HG03575 (cell line): ENCODE measurements at regions not wholly inside any gene's neighbourhood (a gene's known extent, or its start where the extent isn't known, plus 50 kb on each side); places are given as distances from the start of the nearest gene placed in this dataset.
"Not testable (repeated sequence)": the region's sequence is repeated elsewhere in the genome, so short reads cannot be mapped to it uniquely, and the experiment has no call there.

Experiments
- ATAC-seq: cut with Tn5 transposase; IDR thresholded peaks from one replicate; pipeline ENCODE4 v1.9.1; 2021; ENCODE audit not compliant: unreplicated experiment, insufficient number of reproducible peaks, low FRiP score; ENCODE audit errors: extremely low read depth

DNA sequence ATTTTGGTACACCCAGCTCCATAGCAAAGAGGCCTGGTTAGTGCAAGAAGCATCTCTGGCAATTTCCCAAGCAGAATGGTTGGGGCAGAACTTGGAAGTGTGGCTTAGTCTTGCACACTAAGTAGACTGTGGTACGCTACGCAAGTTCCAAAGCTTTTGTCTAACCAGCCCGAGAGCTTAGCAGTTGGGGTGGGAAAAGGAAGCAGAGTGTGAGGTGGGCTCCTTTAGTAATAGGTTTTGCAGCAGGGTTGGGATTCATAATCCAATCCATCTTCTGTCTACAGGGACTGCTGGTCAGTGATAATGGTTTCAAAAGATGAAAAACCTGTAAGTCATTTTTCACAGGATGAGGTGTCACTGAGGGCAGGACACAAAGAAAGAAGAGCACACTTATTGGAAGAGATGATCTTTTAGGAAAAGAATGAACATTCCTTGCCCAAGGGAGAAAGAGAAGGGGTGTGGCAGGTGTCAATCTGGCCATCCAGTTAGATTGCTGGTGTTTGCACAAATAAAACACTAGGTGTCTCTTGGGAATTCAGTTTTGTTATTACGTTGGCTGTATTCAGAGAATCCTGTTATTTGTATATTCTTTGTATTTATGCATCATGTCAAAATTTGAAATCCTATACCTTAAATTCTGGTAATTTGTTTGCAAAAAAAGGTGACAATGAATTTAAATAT, 244.3 kb downstream of the GPAT3 start:
- no peak for ATAC-seq

DNA sequence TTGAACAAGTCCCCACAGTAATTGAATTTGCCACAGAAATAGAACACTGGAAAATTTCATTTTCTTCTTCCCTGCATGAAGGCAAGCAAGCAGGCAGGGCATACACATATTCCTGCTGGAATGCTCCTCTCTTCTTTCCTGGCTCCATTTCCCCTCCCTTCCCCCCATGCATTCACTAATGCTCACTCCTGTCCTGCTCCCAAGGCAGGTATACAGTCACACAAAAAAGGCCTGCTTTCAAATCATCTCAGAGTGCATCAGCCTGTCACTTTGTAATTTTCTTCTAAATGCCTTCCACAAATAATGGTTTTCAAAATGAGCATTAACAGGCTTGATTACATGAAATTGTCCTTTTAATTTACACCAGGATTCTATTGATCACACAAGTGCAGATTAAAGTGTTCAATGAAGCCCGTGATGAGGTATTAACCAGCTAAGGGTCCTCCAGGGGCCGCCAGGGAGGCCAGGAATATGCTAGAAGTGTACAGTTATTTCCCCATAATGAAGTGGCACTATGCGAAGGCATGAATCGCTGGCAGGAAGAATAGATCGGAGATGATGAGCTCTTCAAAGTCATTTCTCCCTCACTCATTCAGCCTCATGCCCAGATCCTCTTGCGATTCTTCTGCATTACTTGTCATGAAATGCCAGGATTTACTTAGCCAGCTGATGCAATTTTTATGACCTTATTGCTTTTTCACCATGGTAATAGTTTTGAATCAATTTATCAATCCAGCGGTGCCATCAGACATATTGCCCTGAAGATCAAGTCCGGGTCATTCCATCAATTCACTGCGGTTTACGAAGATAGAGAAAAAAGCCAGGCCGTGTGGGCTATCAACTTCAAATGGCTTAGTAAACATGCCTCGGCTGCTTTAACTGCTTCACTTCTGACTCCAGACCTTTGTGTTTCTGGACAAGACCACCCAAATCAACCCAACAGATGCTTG, 243.5 kb downstream of the GPAT3 start:
- ATAC-seq, result no peak

DNA sequence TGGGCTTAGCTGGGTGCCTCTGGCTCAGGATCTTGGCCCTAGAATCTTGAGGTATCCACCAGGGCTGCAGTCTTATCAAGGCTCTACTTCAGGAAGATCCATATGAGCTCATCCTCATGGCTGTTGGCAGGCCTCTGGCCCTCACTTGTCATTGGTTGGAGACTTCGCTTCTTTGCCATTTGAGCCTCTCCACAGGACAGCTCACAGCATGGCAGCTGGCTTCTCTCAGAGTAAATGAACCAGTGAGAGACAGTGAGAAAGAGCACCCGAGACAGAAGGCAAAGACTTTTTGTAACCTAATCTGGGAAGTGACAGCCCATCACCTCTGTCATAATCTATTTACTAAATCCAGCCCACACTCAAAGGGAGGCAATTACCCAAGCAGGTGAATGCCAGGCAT, 236.8 kb downstream of the GPAT3 start:
- no peak for ATAC-seq

DNA sequence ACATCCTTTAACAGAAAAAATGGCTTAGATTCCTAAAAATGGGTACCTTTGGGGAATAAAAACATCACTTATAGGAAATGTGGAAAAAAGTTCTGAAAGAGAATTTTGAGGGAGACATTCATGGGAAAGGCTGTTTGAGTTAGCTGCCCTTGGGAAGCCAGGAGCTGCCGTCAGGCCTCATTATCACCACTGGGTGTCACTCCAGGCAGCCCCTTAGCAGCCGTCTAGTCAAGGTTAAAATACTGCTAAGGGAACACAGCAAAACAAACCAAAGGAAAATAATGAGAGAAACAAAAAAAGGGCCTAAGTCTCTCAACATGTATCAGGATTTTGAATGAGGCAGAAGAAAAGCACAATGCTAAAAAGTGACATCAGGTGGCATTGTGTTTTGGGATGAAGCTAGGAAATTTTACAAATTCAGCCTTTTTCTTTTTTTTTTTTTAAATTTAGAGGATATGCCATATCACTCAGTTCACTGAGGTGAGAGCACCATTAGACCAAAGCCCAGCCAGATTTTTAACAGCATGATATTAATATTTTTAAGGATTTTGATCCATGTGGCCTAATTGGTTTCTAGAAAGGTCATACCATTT, 235.3 kb downstream of the GPAT3 start:
- ATAC-seq, result no peak

DNA sequence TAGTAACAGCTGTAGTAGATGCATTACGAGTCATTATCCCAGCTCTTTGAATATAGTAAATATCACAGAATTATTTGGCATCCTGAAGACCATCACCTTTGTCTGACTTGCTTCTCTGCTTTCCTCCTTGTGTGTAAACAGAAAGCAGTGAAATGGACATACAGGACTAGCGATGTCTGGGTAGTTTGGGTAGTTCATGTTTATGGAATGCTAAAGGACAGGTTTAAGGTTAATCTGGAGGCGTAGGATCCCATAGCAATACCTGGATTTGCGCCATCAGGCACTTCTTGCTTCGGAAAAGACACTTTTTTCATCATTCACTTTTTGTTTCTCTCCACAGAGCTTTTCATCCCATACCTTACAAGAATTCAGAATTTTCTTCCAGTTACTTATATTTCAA, 232.2 kb downstream of the GPAT3 start:
- ATAC-seq, result no peak

DNA sequence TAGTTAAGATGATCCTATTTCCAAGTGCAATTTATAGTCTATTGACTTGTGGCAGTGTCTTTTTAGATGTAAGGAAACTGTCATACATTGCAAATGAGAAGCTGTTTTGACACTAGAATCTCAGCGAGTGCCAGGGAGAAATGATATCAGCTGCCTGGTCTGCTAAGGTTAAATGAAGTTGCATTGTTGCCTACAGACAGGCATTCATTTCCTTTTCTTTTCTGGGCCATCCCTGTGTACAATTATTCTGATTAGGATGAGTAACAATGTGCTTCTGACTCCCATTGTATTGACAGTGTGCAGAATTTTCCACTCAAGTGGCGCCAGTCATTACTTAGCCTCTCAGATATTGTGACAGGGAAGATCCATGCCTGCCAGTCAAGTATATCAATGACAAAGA, 231.2 kb downstream of the GPAT3 start:
- ATAC-seq, result no peak

DNA sequence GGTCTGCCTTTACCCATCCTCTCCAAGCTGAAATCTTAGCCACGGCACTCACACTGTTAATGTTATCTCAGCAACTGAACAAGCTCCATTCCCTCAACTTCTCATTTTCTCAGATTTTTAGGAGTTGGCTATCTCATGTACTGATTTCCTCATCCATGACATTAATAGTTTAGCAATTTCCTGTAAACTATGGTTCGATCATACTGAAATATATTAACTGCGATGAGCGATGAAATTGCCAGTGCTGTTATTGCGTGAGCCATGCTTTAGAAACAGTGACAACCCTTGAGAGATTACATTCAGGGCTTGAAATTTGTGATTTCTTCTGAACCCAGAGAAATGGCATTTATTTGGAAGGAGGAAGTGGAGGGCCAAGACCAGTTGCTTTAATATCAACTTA, 223.7 kb downstream of the GPAT3 start:
- ATAC-seq, result no peak

DNA sequence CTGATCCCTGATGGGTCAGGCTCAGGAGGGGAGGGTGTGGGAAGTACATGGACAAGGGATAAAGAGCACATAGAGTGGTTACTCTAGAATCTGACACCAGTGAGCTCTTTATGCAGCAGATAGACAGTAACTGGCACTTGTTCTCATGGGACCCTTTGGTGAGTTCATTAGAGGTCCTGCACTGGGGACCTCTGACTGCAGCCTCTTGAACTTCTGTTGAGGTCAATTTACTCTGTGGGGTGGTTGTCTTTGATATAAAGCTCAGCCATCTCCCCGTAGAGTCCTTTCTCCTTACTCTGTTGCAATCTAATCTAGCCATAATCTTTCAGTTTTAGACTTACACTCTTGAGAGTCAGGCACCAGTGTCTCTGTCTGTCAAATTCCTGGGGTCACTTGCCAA, 222.4 kb downstream of the GPAT3 start:
- ATAC-seq, result no peak

DNA sequence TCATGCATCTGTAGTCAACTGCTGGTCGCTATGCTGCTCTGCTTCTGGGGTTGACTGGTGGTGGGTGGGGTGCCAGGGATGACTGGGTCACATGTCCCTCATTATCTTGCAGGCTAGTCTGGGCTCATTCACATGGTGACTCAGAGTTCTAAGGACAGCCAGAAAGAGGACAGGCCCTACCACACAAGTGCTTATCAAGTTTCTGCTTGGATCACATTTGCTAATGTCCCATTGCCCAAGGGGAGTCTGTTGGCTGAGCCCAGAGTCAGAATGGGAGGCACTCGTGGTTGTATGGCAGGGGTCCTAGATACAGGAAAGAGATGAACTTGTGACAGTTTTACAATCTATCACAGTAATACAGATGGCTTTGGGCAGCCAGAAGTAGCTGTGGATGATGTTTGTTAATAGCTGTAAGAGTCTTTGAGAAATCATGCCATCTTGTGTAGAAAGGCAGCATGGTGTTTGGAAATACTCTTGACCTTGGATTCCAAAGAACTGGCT, 221.3 kb downstream of the GPAT3 start:
- ATAC-seq, result no peak

DNA sequence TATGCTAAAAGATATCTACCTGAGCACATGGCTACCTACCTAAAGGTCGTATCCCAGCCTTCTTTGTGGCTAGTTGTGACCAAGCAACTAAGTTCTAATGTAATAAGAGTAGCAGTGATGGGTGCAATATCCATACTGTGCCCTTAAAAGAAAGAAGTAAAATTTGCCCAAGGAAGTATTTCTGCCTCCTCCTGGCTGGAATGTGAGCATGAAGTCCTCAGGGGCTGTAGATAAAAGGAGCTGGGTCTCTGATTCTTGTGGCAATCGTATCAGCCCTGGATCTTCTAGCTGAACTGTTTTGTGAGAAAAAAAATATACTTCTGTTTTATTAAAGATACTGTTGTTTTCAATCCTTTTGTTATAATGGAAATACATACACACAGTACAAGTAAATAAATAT, 217.4 kb downstream of the GPAT3 start:
- no peak for ATAC-seq

DNA sequence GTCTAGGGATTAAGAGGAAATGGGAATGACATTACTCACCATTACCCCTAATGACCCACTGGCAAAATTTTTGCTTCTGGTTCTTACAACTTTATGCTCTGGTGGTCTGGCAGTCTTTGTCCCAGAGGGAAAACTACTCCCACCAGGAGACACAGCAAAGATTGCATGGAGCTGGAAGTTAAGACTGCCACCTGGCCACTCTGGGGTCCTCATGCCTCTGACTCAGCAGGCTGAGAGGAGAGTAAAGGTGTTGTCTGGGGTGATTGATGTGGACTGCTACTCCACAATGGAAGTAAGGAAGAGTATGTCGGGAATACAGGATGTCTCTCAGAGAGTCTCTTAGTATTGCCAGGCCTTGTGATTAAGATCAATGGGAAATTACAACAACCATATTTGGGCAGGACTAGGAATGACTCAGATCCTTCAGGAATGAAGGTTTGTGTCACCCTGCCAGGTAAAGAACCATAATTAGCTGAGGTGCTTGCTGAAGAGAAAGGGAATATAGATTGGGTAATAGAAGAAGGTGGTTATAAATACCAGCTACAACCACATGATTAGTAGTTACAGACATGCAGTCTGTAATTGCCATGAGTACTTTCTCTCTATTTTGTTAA, 215.5 kb downstream of the GPAT3 start:
- ATAC-seq, result no peak

DNA sequence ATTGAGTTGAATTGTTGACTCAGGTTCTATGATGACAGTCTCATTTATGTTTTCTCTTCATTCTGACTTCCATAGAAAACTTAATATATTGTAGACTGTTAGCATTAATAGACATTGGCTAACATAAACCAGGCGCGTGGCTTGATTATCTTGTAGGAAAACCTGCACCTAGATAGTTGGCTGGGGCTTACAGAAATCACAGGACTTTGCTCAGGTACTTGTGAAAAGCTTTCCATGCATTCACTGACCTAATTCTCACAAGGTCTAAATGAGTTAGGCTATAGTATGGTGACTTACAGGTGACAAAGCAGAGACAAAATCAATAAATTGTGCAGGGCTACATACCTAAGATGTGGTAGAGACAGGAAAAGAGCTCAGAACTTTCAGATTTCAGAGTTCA, 212.8 kb downstream of the GPAT3 start:
- no peak for ATAC-seq

DNA sequence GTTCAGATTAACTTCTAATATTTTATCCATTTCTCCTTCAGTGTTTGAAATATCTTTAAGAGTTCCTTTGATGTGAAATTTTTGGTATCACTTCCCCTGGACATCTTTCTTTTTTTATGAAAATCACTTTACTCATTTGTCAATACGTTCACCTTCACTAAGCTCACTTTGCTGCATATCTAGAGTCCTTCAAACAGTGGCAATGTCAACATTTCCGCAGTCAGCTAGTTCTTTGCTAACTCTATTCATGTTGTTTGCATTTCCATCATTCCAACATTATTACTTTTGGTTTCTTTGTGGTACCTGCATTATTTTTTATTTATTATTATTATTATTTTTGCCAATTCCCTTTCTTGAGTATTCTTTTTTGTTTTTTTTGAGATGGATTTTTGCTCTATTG, 203.0 kb downstream of the GPAT3 start:
- no peak for ATAC-seq

DNA sequence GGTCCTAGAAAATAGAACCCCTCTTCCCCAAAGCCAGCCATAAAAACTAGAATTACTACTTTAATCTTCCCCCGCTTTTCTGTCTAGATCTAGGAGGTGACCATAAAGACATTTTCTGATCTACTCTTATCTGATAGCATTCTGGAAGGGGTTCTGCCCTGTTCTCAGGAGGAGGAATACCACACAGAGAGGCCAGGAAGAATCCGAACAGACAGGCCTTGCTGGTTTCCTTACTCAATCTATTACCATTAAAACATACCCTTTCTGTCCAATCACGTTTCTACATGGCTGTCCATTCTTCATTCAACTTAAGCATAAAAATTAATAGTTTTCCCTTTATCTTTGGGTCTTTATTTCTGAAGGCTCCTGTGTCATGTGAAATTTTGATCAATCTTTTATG, 198.7 kb downstream of the GPAT3 start:
- ATAC-seq, result no peak

DNA sequence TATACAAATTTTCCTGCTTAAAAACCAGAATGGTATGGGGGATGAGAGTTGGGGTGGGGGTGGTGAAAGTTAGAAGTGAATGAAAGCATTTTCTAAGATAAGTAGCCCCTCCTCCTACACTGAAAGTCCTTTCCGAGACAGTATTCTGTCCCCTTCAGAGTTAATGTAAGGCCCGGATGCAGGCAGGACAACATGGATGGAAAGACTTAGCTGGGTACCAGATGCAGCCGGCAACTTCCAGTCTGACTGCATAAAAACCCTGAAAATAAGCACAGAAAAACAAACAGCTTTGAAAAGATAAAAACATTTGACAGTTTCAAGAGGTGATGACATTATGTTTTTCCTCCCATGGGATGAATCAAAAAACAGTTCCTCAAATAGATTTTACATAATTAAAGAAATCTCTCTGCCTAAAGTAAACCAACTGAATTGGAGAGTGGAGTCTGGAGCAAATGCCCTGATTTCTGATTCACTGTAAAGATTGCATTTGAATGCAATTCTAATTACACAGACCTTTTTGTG, 196.3 kb downstream of the GPAT3 start:
- no peak for ATAC-seq

DNA sequence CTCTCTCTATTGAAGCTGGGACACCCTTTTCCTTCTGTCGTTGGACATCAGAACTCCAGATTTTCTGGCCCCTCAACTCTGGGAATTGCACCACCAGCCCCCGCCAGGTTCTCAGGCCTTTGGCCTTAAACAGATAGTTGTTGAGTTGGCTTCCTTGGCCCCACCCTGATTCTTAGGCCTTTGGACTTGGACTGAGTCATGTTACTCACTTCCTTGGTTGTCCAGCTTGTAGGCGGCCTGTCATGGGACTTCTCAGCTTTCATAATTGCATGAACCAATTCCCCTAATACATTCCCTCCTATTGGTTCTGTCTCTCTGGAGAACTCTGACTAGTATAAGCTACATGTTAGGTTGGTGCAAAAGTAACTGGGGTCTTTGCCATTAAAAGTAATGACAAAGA, 195.7 kb downstream of the GPAT3 start:
- ATAC-seq, result no peak

DNA sequence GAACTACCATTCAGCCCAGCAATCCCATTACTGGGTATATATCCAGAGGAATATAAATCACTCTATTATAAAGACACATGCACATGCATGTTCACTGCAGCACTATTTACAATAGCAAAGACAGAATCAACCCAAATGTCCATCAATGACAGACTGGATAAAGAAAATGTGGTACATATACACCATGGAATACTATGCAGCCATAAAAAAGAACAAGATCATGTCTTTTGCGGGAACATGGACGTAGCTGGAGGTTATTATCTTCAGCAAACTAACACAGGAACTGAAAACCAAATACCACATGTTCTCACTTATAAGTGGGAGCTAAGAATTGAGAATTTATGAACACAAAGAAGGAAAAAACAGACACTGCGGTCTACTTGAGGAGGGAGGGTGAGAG, 195.1 kb downstream of the GPAT3 start:
- not testable (repeated sequence) for ATAC-seq

DNA sequence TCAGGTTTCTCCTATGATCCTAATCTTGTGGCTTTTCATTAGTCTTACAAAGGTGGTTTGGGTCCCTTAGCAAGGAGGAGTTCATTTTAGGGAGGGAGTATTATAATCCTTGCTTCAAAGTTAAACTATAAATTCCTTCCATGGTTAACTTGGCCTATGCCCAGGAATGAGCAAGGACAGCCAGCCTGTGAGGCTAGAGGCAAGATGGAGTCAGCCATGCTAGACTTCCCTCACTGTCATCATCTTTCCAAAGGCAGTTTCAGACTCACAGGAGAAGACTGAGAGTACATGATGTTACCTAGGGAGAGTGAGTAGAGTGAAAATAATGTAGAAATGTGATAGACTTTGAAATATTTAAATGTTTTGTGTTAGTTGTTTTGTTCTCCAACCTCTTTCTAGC, 192.3 kb downstream of the GPAT3 start:
- no peak for ATAC-seq

DNA sequence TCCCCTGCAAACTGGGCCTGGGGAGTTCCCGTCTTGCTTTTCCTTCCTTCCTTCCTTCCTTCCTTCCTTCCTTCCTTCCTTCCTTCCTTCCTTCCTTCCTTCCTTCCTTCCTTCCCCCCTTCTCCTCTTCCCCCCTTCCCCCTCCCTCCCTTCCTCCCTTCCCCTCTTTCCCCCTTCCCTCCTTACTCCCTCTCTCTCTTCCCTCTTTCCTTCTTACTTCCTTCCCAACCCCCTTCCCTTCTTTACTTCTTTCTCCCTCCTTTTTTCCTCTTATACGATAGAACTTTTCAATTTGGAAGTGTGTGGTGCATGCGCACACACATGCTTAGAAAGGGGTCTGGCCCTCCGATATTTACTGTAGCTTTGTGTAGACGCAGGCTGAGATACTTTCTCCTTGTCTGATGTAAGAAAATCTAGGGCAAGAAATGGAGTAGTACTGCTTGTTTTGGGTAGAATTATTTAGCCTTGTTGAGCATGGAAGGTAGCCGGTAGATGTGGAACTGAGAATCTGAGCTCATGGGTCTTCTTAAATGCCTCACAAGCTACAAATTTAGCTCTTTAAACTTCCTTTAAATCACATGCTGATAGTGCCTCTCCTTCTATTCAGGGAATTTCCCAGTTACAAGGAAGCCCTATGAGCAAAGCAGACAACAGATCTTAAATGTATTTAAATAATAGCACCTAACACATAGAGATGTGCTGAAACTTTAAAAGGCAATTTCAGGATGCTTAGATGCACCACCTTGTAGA, 189.6 kb downstream of the GPAT3 start:
- no peak for ATAC-seq
